ENCODE measurements at regions not wholly inside any gene's neighbourhood (a gene's known extent, or its start where the extent isn't known, plus 50 kb on each side); places are given as distances from the start of the nearest gene placed in this dataset.
A peak's percentile ranks its signal among the peaks of the same experiment; 100 is the strongest.

- Histone ChIP-seq H3K9me3 (no peaks in the 10 kb centered on the region), H3K4me1 (peaks cover 15% of the 10 kb centered on the region), H3K36me3 (replicated peaks) (no peaks in the 10 kb centered on the region), H3K27me3 (ENCODE audit: low read depth) (peaks cover 7% of the 10 kb centered on the region; the same call in 1 of the 2 replicates), H3K4me3 (no peak overlapping the region)
- in situ Hi-C loops (cut with MboI; ENCODE audit: low sequenced_read_pairs) = no loop called here
- DNase-seq (ENCODE audit: low spot score in 2 of 2) = no peak
Observed at GRCh38 chr13:99863789-99864626, 107.6 kb downstream of the ZIC5 start.

- in situ Hi-C loops (cut with MboI; ENCODE audit: low sequenced_read_pairs) = no loop called here
- Histone ChIP-seq H3K4me1 (peaks cover 15% of the 10 kb centered on the region), H3K27me3 (ENCODE audit: low read depth) (peaks cover 5% of the 10 kb centered on the region; the same call in 1 of the 2 replicates)
Observed at GRCh38 chr13:99862244-99862643, 109.3 kb downstream of the ZIC5 start.

GRCh38 chr13:99861771-99862170 lies 109.8 kb downstream of the ZIC5 start:
- H3K9me3 ChIP-seq = no peaks in the 10 kb centered on the region
- no peaks in the 10 kb centered on the region for H3K36me3 ChIP-seq (replicated peaks)
- no peak for DNase-seq (ENCODE audit: low spot score in 2 of 2)
- peaks cover 5% of the 10 kb centered on the region; the same call in 1 of the 2 replicates for H3K27me3 ChIP-seq (ENCODE audit: low read depth)
- H3K4me3 ChIP-seq = no peak overlapping the region
- in situ Hi-C loops (cut with MboI; ENCODE audit: low sequenced_read_pairs) = no loop called here
- peaks cover 15% of the 10 kb centered on the region for H3K4me1 ChIP-seq

More at GRCh38 chr13:99862244-99862643, 109.3 kb downstream of the ZIC5 start:
- DNase-seq (ENCODE audit: low spot score in 2 of 2) = no peak
- Histone ChIP-seq H3K9me3 (no peaks in the 10 kb centered on the region), H3K36me3 (replicated peaks) (no peaks in the 10 kb centered on the region), H3K4me3 (no peak overlapping the region)

DNA sequence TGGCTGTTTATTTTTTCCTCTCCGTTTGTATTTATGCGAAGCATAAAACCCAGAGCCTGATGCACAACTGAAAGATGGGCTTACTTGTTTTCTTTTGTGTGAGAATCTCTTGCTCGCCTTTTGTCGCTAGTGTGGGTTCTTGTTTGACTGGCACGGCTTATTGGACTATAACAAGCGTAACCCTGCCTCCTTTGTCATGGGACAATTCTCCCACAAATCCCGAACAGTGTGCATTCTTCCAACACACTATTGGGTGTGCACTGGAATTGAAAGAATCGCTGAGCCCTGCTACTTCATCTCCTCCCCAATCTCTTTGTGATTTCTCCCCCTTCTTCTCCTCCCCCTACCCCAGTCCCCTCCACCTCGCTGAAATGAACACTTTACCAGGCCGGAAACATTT lies 110.8 kb downstream of the ZIC5 start:
- peaks cover 5% of the 10 kb centered on the region; the same call in 1 of the 2 replicates for H3K27me3 ChIP-seq (ENCODE audit: low read depth)
- H3K4me3 ChIP-seq = no peak overlapping the region

GRCh38 chr13:99859178-99860177 lies 112.1 kb downstream of the ZIC5 start:
- no peak for DNase-seq (ENCODE audit: low spot score in 2 of 2)
- Histone ChIP-seq H3K36me3 (replicated peaks) (no peaks in the 10 kb centered on the region), H3K4me1 (peaks cover 8% of the 10 kb centered on the region), H3K27me3 (ENCODE audit: low read depth) (peaks cover 5% of the 10 kb centered on the region; the same call in 1 of the 2 replicates), H3K4me3 (no peak overlapping the region), H3K9me3 (no peaks in the 10 kb centered on the region)
- in situ Hi-C loops (cut with MboI; ENCODE audit: low sequenced_read_pairs) = no loop called here

More for the DNA sequence above, 110.8 kb downstream of the ZIC5 start:
- Histone ChIP-seq H3K9me3 (no peaks in the 10 kb centered on the region), H3K4me1 (peaks cover 15% of the 10 kb centered on the region), H3K36me3 (replicated peaks) (no peaks in the 10 kb centered on the region)
- in situ Hi-C loops (cut with MboI; ENCODE audit: low sequenced_read_pairs) = no loop called here
- DNase-seq (ENCODE audit: low spot score in 2 of 2) = peak; percentile 67 to 73

DNA sequence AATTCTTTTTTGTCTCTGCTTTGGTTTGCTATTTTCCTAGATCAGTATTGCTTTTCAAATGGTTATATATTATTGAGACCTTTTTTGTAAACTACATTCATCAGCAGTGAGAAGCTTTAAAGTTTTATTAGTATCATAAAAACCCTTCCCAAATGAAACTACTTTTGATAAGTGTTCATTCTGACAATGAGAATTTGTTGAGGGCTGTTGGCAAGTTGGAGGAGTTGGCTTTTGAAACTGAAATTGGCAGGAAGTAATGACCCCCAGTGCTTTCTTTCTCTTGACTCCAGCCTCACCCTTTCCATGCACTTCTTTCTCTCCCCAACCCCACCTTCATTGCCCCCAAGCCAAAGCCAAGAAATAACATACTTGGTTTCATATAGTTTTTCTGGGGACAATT lies 113.8 kb downstream of the ZIC5 start:
- Histone ChIP-seq H3K4me1 (peaks cover 13% of the 10 kb centered on the region), H3K36me3 (replicated peaks) (no peaks in the 10 kb centered on the region), H3K4me3 (no peak overlapping the region), H3K27me3 (ENCODE audit: low read depth) (peaks cover 2% of the 10 kb centered on the region; the same call in 1 of the 2 replicates), H3K9me3 (no peaks in the 10 kb centered on the region)
- in situ Hi-C loops (cut with MboI; ENCODE audit: low sequenced_read_pairs) = no loop called here
- DNase-seq (ENCODE audit: low spot score in 2 of 2) = no peak

DNA sequence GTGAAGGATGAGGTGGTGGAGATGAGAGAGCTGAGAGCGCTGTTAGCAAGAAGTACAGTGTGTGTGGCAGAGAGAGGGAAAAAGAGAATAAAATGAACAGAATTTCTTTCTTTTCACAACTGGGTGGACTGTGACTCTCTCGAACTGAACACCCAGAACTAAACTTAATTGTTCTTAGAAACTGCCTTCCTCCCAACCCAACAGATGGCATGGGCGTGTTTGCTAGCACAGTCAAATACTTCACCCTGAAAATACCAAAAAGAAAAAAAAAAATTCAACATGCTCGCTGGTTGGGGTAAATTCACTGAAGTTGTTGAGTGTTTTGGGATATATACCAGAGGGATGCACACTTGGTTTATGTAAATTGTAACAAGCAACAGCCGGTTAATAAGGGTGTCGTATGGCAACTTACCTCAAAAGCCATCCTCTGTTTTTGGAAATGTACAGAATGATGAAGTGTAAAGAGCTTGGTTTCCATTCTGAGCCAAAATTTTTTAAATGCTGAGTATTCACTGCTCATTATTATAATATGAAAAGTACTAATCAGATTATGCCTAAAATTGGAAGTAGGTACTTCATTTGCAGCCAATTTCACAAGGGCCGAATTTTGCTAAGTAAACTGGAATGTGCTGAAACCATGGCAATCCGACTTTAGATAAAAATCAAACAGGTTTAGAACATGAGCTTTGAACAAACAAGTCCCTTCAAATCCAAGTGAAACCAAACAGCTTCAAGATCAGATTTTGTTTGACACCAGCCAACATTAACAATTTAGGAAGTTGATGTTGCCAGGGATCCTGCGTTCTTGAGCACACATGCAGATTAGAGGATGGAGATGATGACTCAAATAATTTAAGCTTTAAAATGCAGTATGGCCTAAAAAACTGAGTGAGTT lies 115.8 kb downstream of the ZIC5 start:
- in situ Hi-C loops (cut with MboI; ENCODE audit: low sequenced_read_pairs) = no loop called here
- 0 out of 2 replicates have a peak, but pooled peaks cover 2% of the 10 kb centered on the region for H3K27me3 ChIP-seq (ENCODE audit: low read depth)
- no peak overlapping the region for H3K4me3 ChIP-seq
- DNase-seq (ENCODE audit: low spot score in 2 of 2) = no peak
- H3K4me1 ChIP-seq = peaks cover 13% of the 10 kb centered on the region
- H3K9me3 ChIP-seq = no peaks in the 10 kb centered on the region
- no peaks in the 10 kb centered on the region for H3K36me3 ChIP-seq (replicated peaks)

DNA sequence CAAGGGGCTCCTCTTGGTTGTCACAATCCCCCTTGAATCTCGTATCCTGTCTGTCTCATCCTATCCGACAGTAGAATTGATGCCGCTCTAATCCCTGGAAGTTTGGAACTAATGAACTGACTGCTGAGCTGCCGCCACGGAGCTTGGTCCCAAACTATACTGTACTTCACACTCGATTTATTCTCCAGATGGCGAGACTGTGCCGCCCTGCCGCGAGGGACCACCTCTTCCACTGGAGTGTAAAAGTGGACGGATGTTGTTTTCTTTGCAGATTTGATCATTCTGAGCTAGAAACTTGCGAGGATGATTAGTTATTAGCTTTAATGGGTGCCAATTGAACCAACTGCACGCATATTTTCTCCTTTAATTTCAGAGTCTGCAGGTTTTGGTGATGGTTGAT lies 117.2 kb downstream of the ZIC5 start:
- Histone ChIP-seq H3K4me1 (peaks cover 10% of the 10 kb centered on the region), H3K27me3 (ENCODE audit: low read depth) (0 out of 2 replicates have a peak, but pooled peaks cover 2% of the 10 kb centered on the region), H3K4me3 (no peak overlapping the region), H3K9me3 (no peaks in the 10 kb centered on the region), H3K36me3 (replicated peaks) (no peaks in the 10 kb centered on the region)
- no peak for DNase-seq (ENCODE audit: low spot score in 2 of 2)
- in situ Hi-C loops (cut with MboI; ENCODE audit: low sequenced_read_pairs) = no loop called here

DNA sequence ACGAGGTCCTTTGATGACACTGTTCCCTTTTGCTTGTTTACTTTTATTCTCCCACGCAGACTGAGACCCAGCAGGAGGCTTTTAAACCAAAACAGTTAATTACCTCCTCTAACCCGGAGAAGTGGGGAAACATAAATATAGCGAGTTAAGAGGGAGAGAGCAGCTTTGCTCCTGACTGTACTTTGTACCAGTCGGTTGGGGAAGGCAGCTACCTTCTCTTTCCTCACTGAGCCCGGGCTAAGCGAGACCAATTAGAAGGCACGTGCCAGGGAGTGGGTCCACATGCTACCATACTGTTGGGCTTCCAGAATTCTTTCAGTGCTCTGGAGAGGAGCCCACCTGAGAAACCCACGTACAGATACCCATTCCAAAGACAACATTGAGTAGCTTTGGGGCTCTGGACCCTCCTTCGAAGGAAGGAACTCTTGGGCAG lies 124.2 kb downstream of the ZIC5 start:
- no peak for DNase-seq (ENCODE audit: low spot score in 2 of 2)
- Histone ChIP-seq H3K36me3 (replicated peaks) (no peaks in the 10 kb centered on the region), H3K4me3 (no peak overlapping the region), H3K27me3 (ENCODE audit: low read depth) (peaks cover 12% of the 10 kb centered on the region), H3K9me3 (no peaks in the 10 kb centered on the region), H3K4me1 (peaks cover 2% of the 10 kb centered on the region)
- in situ Hi-C loops (cut with MboI; ENCODE audit: low sequenced_read_pairs) = no loop called here

DNA sequence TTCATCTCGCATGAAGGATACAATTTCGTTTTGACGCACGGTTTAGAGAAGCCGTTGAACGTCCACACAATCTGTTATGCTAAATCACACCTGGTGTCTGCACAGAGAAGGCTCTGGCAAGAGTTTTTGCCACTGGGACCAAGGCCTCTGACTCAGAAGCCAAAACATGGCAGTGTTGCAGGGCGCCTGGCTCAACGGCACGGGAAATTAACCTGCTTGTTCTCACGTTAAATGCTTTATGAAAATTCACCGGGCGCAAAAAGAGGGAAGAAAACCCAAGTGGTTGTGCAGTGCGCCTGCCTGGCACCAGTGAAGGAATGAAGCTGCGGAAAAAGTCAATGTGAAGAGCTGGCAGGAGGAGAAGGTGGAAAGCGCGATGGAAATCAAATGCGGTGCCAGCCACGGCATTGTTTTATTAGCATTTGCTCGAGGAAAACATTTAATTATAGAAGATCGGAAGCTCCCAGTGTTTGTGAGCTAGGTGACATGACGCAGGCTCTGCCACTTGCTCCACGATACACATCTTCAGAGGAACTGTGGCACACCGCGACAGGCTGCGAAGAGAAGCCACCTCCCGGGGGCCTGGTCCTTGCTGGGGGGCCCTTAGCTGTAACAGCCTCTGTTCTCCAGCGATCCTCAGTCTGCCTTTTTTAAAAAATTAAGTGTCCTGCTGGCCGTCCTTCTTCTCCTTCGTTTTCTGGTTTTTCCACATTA lies 126.2 kb downstream of the ZIC5 start:
- no peak for DNase-seq (ENCODE audit: low spot score in 2 of 2)
- in situ Hi-C loops (cut with MboI; ENCODE audit: low sequenced_read_pairs) = no loop called here

GRCh38 chr13:99844421-99844820 lies 127.1 kb downstream of the ZIC5 start:
- H3K27me3 ChIP-seq (ENCODE audit: low read depth) = peaks cover 12% of the 10 kb centered on the region
- no peaks in the 10 kb centered on the region for H3K36me3 ChIP-seq (replicated peaks)
- no peaks in the 10 kb centered on the region for H3K9me3 ChIP-seq
- H3K4me3 ChIP-seq = no peak overlapping the region
- no peak for DNase-seq (ENCODE audit: low spot score in 2 of 2)
- in situ Hi-C loops (cut with MboI; ENCODE audit: low sequenced_read_pairs) = no loop called here
- no peaks in the 10 kb centered on the region for H3K4me1 ChIP-seq

More for the DNA sequence above, 126.2 kb downstream of the ZIC5 start:
- no peaks in the 10 kb centered on the region for H3K9me3 ChIP-seq
- H3K4me1 ChIP-seq = no peaks in the 10 kb centered on the region
- H3K36me3 ChIP-seq (replicated peaks) = no peaks in the 10 kb centered on the region
- no peak overlapping the region for H3K4me3 ChIP-seq
- peaks cover 12% of the 10 kb centered on the region for H3K27me3 ChIP-seq (ENCODE audit: low read depth)

DNA sequence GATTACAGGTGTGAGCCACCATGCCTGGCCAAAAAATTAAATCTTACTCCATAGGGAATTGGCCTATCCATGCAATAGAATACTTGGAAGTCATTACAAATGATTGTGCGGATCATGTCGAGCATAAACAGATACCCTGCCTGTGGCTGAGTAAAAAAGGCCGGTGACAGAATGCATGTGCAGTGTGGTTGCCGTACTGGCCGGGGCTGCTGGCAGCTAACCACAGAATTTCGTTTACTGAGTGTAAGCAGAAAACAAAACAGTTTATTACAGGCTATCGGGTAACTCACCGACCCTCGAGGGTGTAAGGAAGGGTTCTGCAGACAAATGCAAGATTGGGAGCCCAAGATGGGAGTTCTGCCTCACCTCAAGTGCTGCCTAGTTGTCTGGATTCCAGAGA lies 127.7 kb downstream of the ZIC5 start:
- no peaks in the 10 kb centered on the region for H3K9me3 ChIP-seq
- DNase-seq (ENCODE audit: low spot score in 2 of 2) = no peak
- no peak overlapping the region for H3K4me3 ChIP-seq
- H3K27me3 ChIP-seq (ENCODE audit: low read depth) = peaks cover 12% of the 10 kb centered on the region
- H3K36me3 ChIP-seq (replicated peaks) = no peaks in the 10 kb centered on the region
- in situ Hi-C loops (cut with MboI; ENCODE audit: low sequenced_read_pairs) = no loop called here
- H3K4me1 ChIP-seq = no peaks in the 10 kb centered on the region

Data from HAP-1 (cell line).